Calu3 (cell line): ENCODE measurements at regions not wholly inside any gene's neighbourhood (a gene's known extent, or its start where the extent isn't known, plus 50 kb on each side); places are given as distances from the start of the nearest gene placed in this dataset.

Source experiments
- BruUV-seq: library from RNA; stranded (reverse); fragments of 400-500 nt; replicated peaks from 2 replicates; lab custom pipeline; 2021; lab: Mats Ljungman, UMichigan
- CTCF ChIA-PET: fragments of 300-600 bp; sonication (Branson Sonifier 250); formaldehyde crosslinking; loops from one replicate; lab custom pipeline; 2022; ENCODE audit warnings: antibody characterized with exemption; lab: Charles Lee
- DNase-seq: peaks from one replicate; pipeline ENCODE4 v3.0.0; 2022
- H3K27ac Mint-ChIP-seq: one replicate; pipeline ENCODE4 v1.8.0; 2022; ENCODE audit warnings: mixed read lengths; ENCODE audit not compliant: unreplicated experiment
- H3K27me3 Mint-ChIP-seq: one replicate; pipeline ENCODE4 v1.8.0; 2022; ENCODE audit warnings: mixed read lengths; ENCODE audit not compliant: unreplicated experiment
- H3K36me3 Mint-ChIP-seq: one replicate; pipeline ENCODE4 v1.8.0; 2022; ENCODE audit warnings: mild to moderate bottlenecking, moderate library complexity, mixed read lengths; ENCODE audit not compliant: insufficient read depth, unreplicated experiment
- H3K4me1 Mint-ChIP-seq: one replicate; pipeline ENCODE4 v1.8.0; 2022; ENCODE audit warnings: mild to moderate bottlenecking, low read depth, mixed read lengths; ENCODE audit not compliant: unreplicated experiment
- H3K4me3 Mint-ChIP-seq: one replicate; pipeline ENCODE4 v1.8.0; 2022; ENCODE audit warnings: mild to moderate bottlenecking, low read depth, moderate library complexity, mixed read lengths; ENCODE audit not compliant: unreplicated experiment
- H3K9me3 Mint-ChIP-seq: one replicate; pipeline ENCODE4 v1.8.0; 2022; ENCODE audit warnings: low read depth, mixed read lengths; ENCODE audit not compliant: unreplicated experiment
- CTCF ChIP-seq: fragments of 200-600 bp; IDR thresholded peaks from one replicate; pipeline ENCODE4 v1.8.0; 2022; ENCODE audit warnings: antibody characterized with exemption; ENCODE audit not compliant: unreplicated experiment
- intact Hi-C: fragments of 100-400 bp; cut with micrococcal nuclease; formaldehyde crosslinking; loops from one replicate; pipeline ENCODE4 v1.10.0; 2022; ENCODE audit not compliant: unreplicated experiment

- intact Hi-C loops: no loop called here
- Mint-ChIP-seq H3K27ac (no peak overlapping the region), H3K36me3 (no peaks in the 10 kb centered on the region), H3K4me1 (no peaks in the 10 kb centered on the region), H3K9me3 (no peaks in the 10 kb centered on the region), H3K4me3 (no peak overlapping the region), H3K27me3 (no peaks in the 10 kb centered on the region)
- DNase-seq: no peak
- no TSS peak for BruUV-seq
- CTCF ChIA-PET: no interaction called here
- no peak for TF ChIP-seq CTCF
These were observed 244.0 kb upstream of the AMIGO2 start for GRCh38 chr12:47323802-47324201.

GRCh38 chr12:47321436-47321835, 241.7 kb upstream of the AMIGO2 start:
- BruUV-seq: no TSS peak
- H3K27ac Mint-ChIP-seq: no peak overlapping the region
- no peak overlapping the region for H3K4me3 Mint-ChIP-seq
- no peaks in the 10 kb centered on the region for H3K9me3 Mint-ChIP-seq
- no peaks in the 10 kb centered on the region for H3K36me3 Mint-ChIP-seq
- TF ChIP-seq CTCF: no peak
- intact Hi-C loops: no loop called here
- CTCF ChIA-PET: no interaction called here
- H3K4me1 Mint-ChIP-seq: no peaks in the 10 kb centered on the region
- DNase-seq: no peak
- no peaks in the 10 kb centered on the region for H3K27me3 Mint-ChIP-seq

- CTCF ChIA-PET: no interaction called here
- no peak overlapping the region for H3K27ac Mint-ChIP-seq
- no peak for DNase-seq
- H3K4me3 Mint-ChIP-seq: no peak overlapping the region
- H3K4me1 Mint-ChIP-seq: no peaks in the 10 kb centered on the region
- intact Hi-C loops: no loop called here
- TF ChIP-seq CTCF: no peak
- H3K27me3 Mint-ChIP-seq: no peaks in the 10 kb centered on the region
- H3K9me3 Mint-ChIP-seq: no peaks in the 10 kb centered on the region
- BruUV-seq: no TSS peak
- no peaks in the 10 kb centered on the region for H3K36me3 Mint-ChIP-seq
These were observed 240.0 kb upstream of the AMIGO2 start for GRCh38 chr12:47319746-47320145.

- intact Hi-C loops: no loop called here
- Mint-ChIP-seq H3K9me3 (no peaks in the 10 kb centered on the region), H3K27me3 (no peaks in the 10 kb centered on the region), H3K27ac (no peak overlapping the region), H3K4me3 (no peak overlapping the region), H3K36me3 (no peaks in the 10 kb centered on the region), H3K4me1 (peaks cover under 1% of the 10 kb centered on the region)
- CTCF ChIA-PET: no interaction called here
- DNase-seq: no peak
- no peak for TF ChIP-seq CTCF
- BruUV-seq: no TSS peak
These were observed 239.2 kb upstream of the AMIGO2 start for GRCh38 chr12:47318963-47319362.
